Neutrophil (primary cell): ENCODE measurements at regions not wholly inside any gene's neighbourhood (a gene's known extent, or its start where the extent isn't known, plus 50 kb on each side); places are given as distances from the start of the nearest gene placed in this dataset.
"Not testable (repeated sequence)": the region's sequence is repeated elsewhere in the genome, so short reads cannot be mapped to it uniquely, and the experiment has no call there.

Source experiments
- H3K27ac ChIP-seq: fragments of 200-600 bp; sonication (generic); 2 replicates; pipeline ENCODE4 v1.5.1; 2016; ENCODE audit warnings: mild to moderate bottlenecking, moderate library complexity
- H3K27me3 ChIP-seq: fragments of 200-600 bp; sonication (generic); 2 replicates; pipeline ENCODE4 v1.6.0; 2016; ENCODE audit warnings: mild to moderate bottlenecking
- H3K36me3 ChIP-seq: fragments of 200-600 bp; sonication (generic); 2 replicates; pipeline ENCODE4 v1.5.1; 2017
- H3K4me1 ChIP-seq, 2 experiments: fragments of 200-600 bp in 1 of 2; sonication (generic) in 1 of 2; 1 replicate in 1 of 2; 2 replicates in 1 of 2; pipeline versions ENCODE4 v1.5.1 to v1.6.1; 2013 to 2016; ENCODE audit warnings: low read depth in 1 of 2, low read length in 1 of 2, mild to moderate bottlenecking in 1 of 2, moderate library complexity in 1 of 2; ENCODE audit not compliant: control insufficient read depth in 1 of 2, insufficient read depth in 1 of 2
- H3K4me3 ChIP-seq, 2 experiments: fragments of 200-600 bp in 1 of 2; sonication (generic) in 1 of 2; 1 replicate in 1 of 2; 2 replicates in 1 of 2; pipeline ENCODE4 v1.5.1; 2013 to 2016; ENCODE audit warnings: low read depth in 1 of 2, low read length in 1 of 2, mild to moderate bottlenecking in 1 of 2, moderate library complexity in 1 of 2
- H3K9me3 ChIP-seq: fragments of 200-600 bp; sonication (generic); 2 replicates; pipeline ENCODE4 v1.5.1; 2016
- TF ChIP-seq, protein P1 (sequence below): fragments of 200-600 bp; sonication (generic); IDR thresholded peaks from 2 replicates; pipeline ENCODE4 v1.5.1; 2016; ENCODE audit warnings: antibody characterized with exemption

GRCh38 chr6:140790109-140790508, 1342.6 kb upstream of the GJE1 start:
- TF ChIP-seq, protein P1, sequence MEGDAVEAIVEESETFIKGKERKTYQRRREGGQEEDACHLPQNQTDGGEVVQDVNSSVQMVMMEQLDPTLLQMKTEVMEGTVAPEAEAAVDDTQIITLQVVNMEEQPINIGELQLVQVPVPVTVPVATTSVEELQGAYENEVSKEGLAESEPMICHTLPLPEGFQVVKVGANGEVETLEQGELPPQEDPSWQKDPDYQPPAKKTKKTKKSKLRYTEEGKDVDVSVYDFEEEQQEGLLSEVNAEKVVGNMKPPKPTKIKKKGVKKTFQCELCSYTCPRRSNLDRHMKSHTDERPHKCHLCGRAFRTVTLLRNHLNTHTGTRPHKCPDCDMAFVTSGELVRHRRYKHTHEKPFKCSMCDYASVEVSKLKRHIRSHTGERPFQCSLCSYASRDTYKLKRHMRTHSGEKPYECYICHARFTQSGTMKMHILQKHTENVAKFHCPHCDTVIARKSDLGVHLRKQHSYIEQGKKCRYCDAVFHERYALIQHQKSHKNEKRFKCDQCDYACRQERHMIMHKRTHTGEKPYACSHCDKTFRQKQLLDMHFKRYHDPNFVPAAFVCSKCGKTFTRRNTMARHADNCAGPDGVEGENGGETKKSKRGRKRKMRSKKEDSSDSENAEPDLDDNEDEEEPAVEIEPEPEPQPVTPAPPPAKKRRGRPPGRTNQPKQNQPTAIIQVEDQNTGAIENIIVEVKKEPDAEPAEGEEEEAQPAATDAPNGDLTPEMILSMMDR: no peak
- Histone ChIP-seq H3K27ac (no peak overlapping the region), H3K9me3 (no peaks in the 10 kb centered on the region), H3K4me3 (no peak overlapping the region), H3K36me3 (no peaks in the 10 kb centered on the region), H3K4me1 (no peaks in the 10 kb centered on the region), H3K27me3 (no peaks in the 10 kb centered on the region)

- TF ChIP-seq, protein P1: no peak
- no peaks in the 10 kb centered on the region for H3K4me1 ChIP-seq
- no peaks in the 10 kb centered on the region for H3K36me3 ChIP-seq
- no peak overlapping the region for H3K4me3 ChIP-seq
- H3K27ac ChIP-seq: no peak overlapping the region
- H3K9me3 ChIP-seq: no peaks in the 10 kb centered on the region
- no peaks in the 10 kb centered on the region for H3K27me3 ChIP-seq
Measured at GRCh38 chr6:140789466-140789865, 1343.3 kb upstream of the GJE1 start.

- Histone ChIP-seq H3K4me1 (no peaks in the 10 kb centered on the region), H3K27ac (no peak overlapping the region), H3K9me3 (no peaks in the 10 kb centered on the region), H3K4me3 (no peak overlapping the region), H3K36me3 (no peaks in the 10 kb centered on the region), H3K27me3 (no peaks in the 10 kb centered on the region)
- TF ChIP-seq, protein P1: no peak
Measured at GRCh38 chr6:140785926-140786325, 1346.8 kb upstream of the GJE1 start.

DNA sequence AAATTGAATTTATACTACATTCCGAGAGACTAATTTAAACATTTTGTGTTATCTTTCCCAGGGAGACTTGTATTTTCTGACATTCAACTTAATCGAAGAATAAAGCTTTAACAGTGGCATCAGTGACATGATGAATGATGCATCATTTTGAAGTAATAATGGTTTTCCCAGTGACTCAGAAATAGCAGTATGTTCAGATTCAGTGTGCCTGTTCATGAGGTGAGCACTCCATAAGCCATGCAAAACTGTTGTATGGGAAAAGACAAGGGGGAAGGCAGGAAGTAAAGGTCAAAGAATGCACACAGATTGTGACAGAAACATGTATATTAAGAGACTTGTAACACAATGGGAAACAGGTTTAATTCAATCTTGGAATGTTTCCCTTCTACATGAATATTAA, 1348.2 kb upstream of the GJE1 start:
- H3K27me3 ChIP-seq: no peaks in the 10 kb centered on the region
- no peaks in the 10 kb centered on the region for H3K36me3 ChIP-seq
- no peak overlapping the region for H3K27ac ChIP-seq
- H3K9me3 ChIP-seq: no peaks in the 10 kb centered on the region
- no peaks in the 10 kb centered on the region for H3K4me1 ChIP-seq
- TF ChIP-seq, protein P1: no peak
- no peak overlapping the region for H3K4me3 ChIP-seq

GRCh38 chr6:140783504-140783903, 1349.2 kb upstream of the GJE1 start:
- H3K36me3 ChIP-seq, H3K4me1 ChIP-seq, H3K9me3 ChIP-seq, H3K27ac ChIP-seq, H3K27me3 ChIP-seq, H3K4me3 ChIP-seq: not testable (repeated sequence)

- TF ChIP-seq, protein P1: no peak
- no peaks in the 10 kb centered on the region for H3K4me1 ChIP-seq
- H3K36me3 ChIP-seq: no peaks in the 10 kb centered on the region
- no peaks in the 10 kb centered on the region for H3K27me3 ChIP-seq
- no peak overlapping the region for H3K27ac ChIP-seq
- H3K9me3 ChIP-seq: no peaks in the 10 kb centered on the region
- H3K4me3 ChIP-seq: no peak overlapping the region
Measured at GRCh38 chr6:140782941-140783340, 1349.8 kb upstream of the GJE1 start.
